ENCODE measurements at regions not wholly inside any gene's neighbourhood (a gene's known extent, or its start where the extent isn't known, plus 50 kb on each side); places are given as distances from the start of the nearest gene placed in this dataset.

GRCh38 chr7:42736931-42737330 lies 174.9 kb downstream of the C7orf25 start:
- H3K4me3 ChIP-seq (ENCODE audit: low read depth, low read length) = no peak overlapping the region

DNA sequence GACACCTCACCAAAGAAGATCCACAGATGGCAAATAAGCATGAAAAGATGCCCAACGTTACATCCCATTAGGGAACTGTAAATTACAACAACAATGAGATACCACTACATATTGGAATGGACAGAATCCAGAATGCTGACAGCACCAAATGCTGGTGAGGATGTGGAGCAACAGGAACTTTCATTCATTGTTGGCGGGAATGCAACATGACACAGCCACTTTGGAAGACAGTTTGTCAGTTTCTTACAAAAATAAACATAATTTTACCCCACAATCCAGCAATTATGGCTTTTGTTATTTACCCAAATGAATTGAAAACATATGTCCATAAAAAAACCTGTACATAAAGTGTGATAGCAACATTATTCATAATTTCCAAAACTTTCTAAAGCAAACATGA lies 176.8 kb downstream of the C7orf25 start:
- Histone ChIP-seq H3K9ac (ENCODE audit: low read depth, low read length) (no peak overlapping the region), H3K36me3 (ENCODE audit: control insufficient read depth, insufficient read depth, low read length) (no peaks in the 10 kb centered on the region)

More at GRCh38 chr7:42736931-42737330, 174.9 kb downstream of the C7orf25 start:
- Histone ChIP-seq H3K9ac (ENCODE audit: low read depth, low read length) (no peak overlapping the region), H3K9me3 (ENCODE audit: control insufficient read depth, insufficient read depth, low read length) (no peaks in the 10 kb centered on the region), H3K27me3 (ENCODE audit: control insufficient read depth, insufficient read depth, low read length) (no peaks in the 10 kb centered on the region), H3K36me3 (ENCODE audit: control insufficient read depth, insufficient read depth, low read length) (no peaks in the 10 kb centered on the region), H3K4me1 (ENCODE audit: control insufficient read depth, insufficient read depth, low read length) (no peaks in the 10 kb centered on the region)

DNA sequence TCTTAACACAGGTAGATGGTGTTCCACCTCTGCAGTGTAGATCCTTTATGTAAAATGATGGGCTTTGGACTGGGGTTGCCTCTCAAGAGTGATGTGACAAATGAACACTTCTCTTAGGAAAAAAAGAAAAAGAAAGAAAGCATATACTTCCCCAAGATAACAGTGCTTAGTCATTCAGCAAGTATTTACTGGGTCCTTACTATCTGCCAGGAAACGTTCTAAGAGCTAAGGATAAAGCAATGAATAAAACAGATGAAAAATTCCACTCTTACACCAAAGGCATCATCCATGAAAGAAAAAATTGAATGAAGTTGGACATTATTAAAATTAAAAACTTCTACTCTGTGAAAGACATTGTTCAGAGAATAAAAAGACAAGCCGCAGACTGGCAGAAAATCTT lies 177.3 kb downstream of the C7orf25 start:
- no peaks in the 10 kb centered on the region for H3K9me3 ChIP-seq (ENCODE audit: control insufficient read depth, insufficient read depth, low read length)
- H3K4me3 ChIP-seq (ENCODE audit: low read depth, low read length) = no peak overlapping the region
- H3K4me1 ChIP-seq (ENCODE audit: control insufficient read depth, insufficient read depth, low read length) = no peaks in the 10 kb centered on the region
- H3K9ac ChIP-seq (ENCODE audit: low read depth, low read length) = no peak overlapping the region
- H3K36me3 ChIP-seq (ENCODE audit: control insufficient read depth, insufficient read depth, low read length) = no peaks in the 10 kb centered on the region
- no peaks in the 10 kb centered on the region for H3K27me3 ChIP-seq (ENCODE audit: control insufficient read depth, insufficient read depth, low read length)

More for the DNA sequence above, 176.8 kb downstream of the C7orf25 start:
- no peaks in the 10 kb centered on the region for H3K4me1 ChIP-seq (ENCODE audit: control insufficient read depth, insufficient read depth, low read length)
- no peak overlapping the region for H3K4me3 ChIP-seq (ENCODE audit: low read depth, low read length)
- no peaks in the 10 kb centered on the region for H3K27me3 ChIP-seq (ENCODE audit: control insufficient read depth, insufficient read depth, low read length)
- no peaks in the 10 kb centered on the region for H3K9me3 ChIP-seq (ENCODE audit: control insufficient read depth, insufficient read depth, low read length)

- Histone ChIP-seq H3K9me3 (ENCODE audit: control insufficient read depth, insufficient read depth, low read length) (no peaks in the 10 kb centered on the region), H3K27me3 (ENCODE audit: control insufficient read depth, insufficient read depth, low read length) (no peaks in the 10 kb centered on the region), H3K36me3 (ENCODE audit: control insufficient read depth, insufficient read depth, low read length) (no peaks in the 10 kb centered on the region), H3K4me1 (ENCODE audit: control insufficient read depth, insufficient read depth, low read length) (no peaks in the 10 kb centered on the region), H3K4me3 (ENCODE audit: low read depth, low read length) (no peak overlapping the region), H3K9ac (ENCODE audit: low read depth, low read length) (no peak overlapping the region)
Observed at GRCh38 chr7:42733040-42733439, 178.8 kb downstream of the C7orf25 start.

- Histone ChIP-seq H3K27me3 (ENCODE audit: control insufficient read depth, insufficient read depth, low read length) (no peaks in the 10 kb centered on the region), H3K36me3 (ENCODE audit: control insufficient read depth, insufficient read depth, low read length) (no peaks in the 10 kb centered on the region), H3K4me1 (ENCODE audit: control insufficient read depth, insufficient read depth, low read length) (no peaks in the 10 kb centered on the region), H3K4me3 (ENCODE audit: low read depth, low read length) (no peak overlapping the region), H3K9ac (ENCODE audit: low read depth, low read length) (no peak overlapping the region), H3K9me3 (ENCODE audit: control insufficient read depth, insufficient read depth, low read length) (no peaks in the 10 kb centered on the region)
Observed at GRCh38 chr7:42730586-42730985, 181.3 kb downstream of the C7orf25 start.

DNA sequence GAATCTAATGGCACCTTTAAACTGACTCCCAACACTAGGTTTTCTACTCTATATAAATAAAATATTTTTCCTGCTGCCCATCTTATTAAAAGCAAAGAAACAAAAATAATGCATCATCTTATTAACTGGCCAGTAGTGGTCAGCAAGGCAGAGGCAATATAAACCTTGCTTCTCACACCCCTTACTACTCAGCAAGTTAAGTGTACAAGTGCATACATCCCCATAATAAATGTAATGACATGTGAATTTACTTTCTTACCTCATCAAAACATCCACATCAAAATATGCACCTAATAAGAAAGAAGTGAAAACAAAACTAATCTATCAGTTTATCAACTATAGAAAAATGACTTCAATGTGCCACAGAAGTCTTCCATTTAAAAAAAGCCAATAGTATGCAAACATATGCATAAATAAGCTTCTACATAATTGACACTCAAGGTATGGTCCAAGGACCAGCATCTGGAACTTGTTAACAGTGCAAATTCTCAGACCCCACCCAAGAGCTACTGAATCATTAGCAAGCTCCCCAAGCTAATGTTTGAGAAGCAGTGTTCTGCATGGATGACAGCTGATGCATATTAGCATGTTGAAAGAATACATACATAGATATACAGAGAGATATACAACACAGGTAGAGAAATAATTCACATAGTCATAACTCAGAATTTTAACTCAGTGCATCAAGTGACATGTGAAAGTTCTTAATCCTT lies 182.7 kb downstream of the C7orf25 start:
- no peak overlapping the region for H3K4me3 ChIP-seq (ENCODE audit: low read depth, low read length)

DNA sequence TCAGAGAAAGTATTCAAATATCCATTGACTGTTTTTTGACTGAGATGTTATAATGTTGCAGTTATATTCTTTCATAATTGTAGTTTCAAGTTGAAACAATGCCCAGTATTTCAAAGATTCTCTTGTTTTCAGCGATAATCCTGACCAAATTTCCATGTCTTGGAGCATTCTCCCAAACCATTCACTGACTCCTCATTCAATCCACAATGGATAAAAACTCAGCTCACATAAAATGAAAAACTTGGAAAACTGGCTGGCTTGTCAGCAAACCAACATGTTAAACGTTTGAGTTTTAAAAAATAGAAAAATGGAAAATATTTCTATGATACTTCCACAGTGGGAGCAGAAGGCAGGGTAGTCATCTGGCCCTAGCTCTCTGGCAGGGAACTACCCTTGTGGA lies 184.4 kb downstream of the C7orf25 start:
- H3K27me3 ChIP-seq (ENCODE audit: control insufficient read depth, insufficient read depth, low read length) = no peaks in the 10 kb centered on the region
- no peak overlapping the region for H3K9ac ChIP-seq (ENCODE audit: low read depth, low read length)
- no peak overlapping the region for H3K4me3 ChIP-seq (ENCODE audit: low read depth, low read length)
- no peaks in the 10 kb centered on the region for H3K36me3 ChIP-seq (ENCODE audit: control insufficient read depth, insufficient read depth, low read length)
- no peaks in the 10 kb centered on the region for H3K9me3 ChIP-seq (ENCODE audit: control insufficient read depth, insufficient read depth, low read length)
- no peaks in the 10 kb centered on the region for H3K4me1 ChIP-seq (ENCODE audit: control insufficient read depth, insufficient read depth, low read length)

More for the DNA sequence above, 182.7 kb downstream of the C7orf25 start:
- H3K9ac ChIP-seq (ENCODE audit: low read depth, low read length) = no peak overlapping the region
- no peaks in the 10 kb centered on the region for H3K4me1 ChIP-seq (ENCODE audit: control insufficient read depth, insufficient read depth, low read length)
- H3K27me3 ChIP-seq (ENCODE audit: control insufficient read depth, insufficient read depth, low read length) = no peaks in the 10 kb centered on the region
- H3K9me3 ChIP-seq (ENCODE audit: control insufficient read depth, insufficient read depth, low read length) = no peaks in the 10 kb centered on the region
- H3K36me3 ChIP-seq (ENCODE audit: control insufficient read depth, insufficient read depth, low read length) = no peaks in the 10 kb centered on the region

DNA sequence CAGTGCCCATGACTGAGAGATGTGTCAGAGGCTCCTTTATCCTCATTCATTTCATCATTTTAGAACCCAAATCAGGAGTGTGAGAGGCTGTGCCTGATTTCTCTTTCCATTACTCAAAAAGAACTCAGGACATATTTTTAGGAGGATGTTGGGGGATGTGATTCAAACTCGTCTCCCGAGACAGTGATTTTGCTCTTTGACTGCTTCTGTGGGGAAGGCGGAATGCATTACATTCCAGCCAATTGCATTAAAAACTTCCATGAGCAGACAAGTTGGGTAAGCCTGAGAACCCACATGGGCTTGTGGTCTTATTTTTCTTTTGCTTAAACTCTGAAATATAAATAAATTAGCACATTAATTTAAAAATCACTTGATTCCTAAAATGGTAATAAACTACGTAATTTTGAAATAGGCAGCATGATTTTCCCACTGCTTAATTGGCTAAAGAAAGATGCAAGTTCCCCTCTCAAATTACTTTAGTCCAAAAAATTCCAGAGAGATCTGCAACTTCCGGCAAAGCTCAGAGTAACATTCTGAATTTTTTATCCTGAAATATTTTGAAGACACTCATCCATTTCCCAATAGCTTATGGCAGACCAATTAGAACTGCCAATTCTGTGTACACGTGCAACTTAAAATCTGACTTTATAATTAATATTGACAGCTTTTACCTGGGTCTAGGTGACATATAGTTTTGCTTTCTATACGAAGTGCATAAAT lies 185.6 kb downstream of the C7orf25 start:
- Histone ChIP-seq H3K9me3 (ENCODE audit: control insufficient read depth, insufficient read depth, low read length) (no peaks in the 10 kb centered on the region), H3K4me1 (ENCODE audit: control insufficient read depth, insufficient read depth, low read length) (no peaks in the 10 kb centered on the region), H3K36me3 (ENCODE audit: control insufficient read depth, insufficient read depth, low read length) (no peaks in the 10 kb centered on the region), H3K27me3 (ENCODE audit: control insufficient read depth, insufficient read depth, low read length) (no peaks in the 10 kb centered on the region), H3K4me3 (ENCODE audit: low read depth, low read length) (no peak overlapping the region), H3K9ac (ENCODE audit: low read depth, low read length) (no peak overlapping the region)

- Histone ChIP-seq H3K4me1 (ENCODE audit: control insufficient read depth, insufficient read depth, low read length) (no peaks in the 10 kb centered on the region), H3K27me3 (ENCODE audit: control insufficient read depth, insufficient read depth, low read length) (no peaks in the 10 kb centered on the region), H3K9ac (ENCODE audit: low read depth, low read length) (no peak overlapping the region), H3K9me3 (ENCODE audit: control insufficient read depth, insufficient read depth, low read length) (no peaks in the 10 kb centered on the region), H3K36me3 (ENCODE audit: control insufficient read depth, insufficient read depth, low read length) (no peaks in the 10 kb centered on the region), H3K4me3 (ENCODE audit: low read depth, low read length) (no peak overlapping the region)
Observed at GRCh38 chr7:42722716-42723115, 189.2 kb downstream of the C7orf25 start.

DNA sequence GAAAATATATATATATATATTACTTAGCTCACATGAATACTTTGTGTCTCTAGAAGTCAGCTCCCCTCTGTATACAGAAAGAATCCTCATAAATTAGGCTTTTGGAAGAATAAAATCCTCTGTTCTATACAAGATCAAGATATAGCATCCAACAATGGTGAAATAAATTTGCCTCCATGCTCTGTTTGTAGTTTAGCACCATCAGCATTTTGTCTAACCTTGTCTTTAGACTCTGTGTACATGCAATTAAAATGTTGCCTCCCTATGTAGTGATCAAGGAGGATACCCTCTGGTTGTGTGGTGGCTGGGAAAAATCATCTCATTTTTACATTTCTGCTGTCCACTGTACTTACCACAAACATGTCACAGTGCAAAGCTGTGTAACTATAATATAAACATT lies 189.7 kb downstream of the C7orf25 start:
- Histone ChIP-seq H3K27me3 (ENCODE audit: control insufficient read depth, insufficient read depth, low read length) (no peaks in the 10 kb centered on the region), H3K4me3 (ENCODE audit: low read depth, low read length) (no peak overlapping the region), H3K4me1 (ENCODE audit: control insufficient read depth, insufficient read depth, low read length) (no peaks in the 10 kb centered on the region), H3K36me3 (ENCODE audit: control insufficient read depth, insufficient read depth, low read length) (no peaks in the 10 kb centered on the region), H3K9me3 (ENCODE audit: control insufficient read depth, insufficient read depth, low read length) (no peaks in the 10 kb centered on the region), H3K9ac (ENCODE audit: low read depth, low read length) (no peak overlapping the region)

GRCh38 chr7:42720991-42721796 lies 190.7 kb downstream of the C7orf25 start:
- H3K4me3 ChIP-seq (ENCODE audit: low read depth, low read length) = no peak overlapping the region
- no peaks in the 10 kb centered on the region for H3K27me3 ChIP-seq (ENCODE audit: control insufficient read depth, insufficient read depth, low read length)
- H3K4me1 ChIP-seq (ENCODE audit: control insufficient read depth, insufficient read depth, low read length) = no peaks in the 10 kb centered on the region
- H3K9ac ChIP-seq (ENCODE audit: low read depth, low read length) = no peak overlapping the region
- H3K9me3 ChIP-seq (ENCODE audit: control insufficient read depth, insufficient read depth, low read length) = no peaks in the 10 kb centered on the region
- no peaks in the 10 kb centered on the region for H3K36me3 ChIP-seq (ENCODE audit: control insufficient read depth, insufficient read depth, low read length)
